MCF 10A (cell line): ENCODE measurements at regions not wholly inside any gene's neighbourhood (a gene's known extent, or its start where the extent isn't known, plus 50 kb on each side); places are given as distances from the start of the nearest gene placed in this dataset.
A peak's percentile ranks its signal among the peaks of the same experiment; 100 is the strongest.

Source experiments
- BruUV-seq: library from RNA; stranded (reverse); fragments of 400-500 nt; replicated peaks from 2 replicates; lab custom pipeline; 2021; lab: Mats Ljungman, UMichigan
- CTCF ChIA-PET: fragments of 300-600 bp; sonication (Branson Sonifier 250); formaldehyde crosslinking; extraction: SDS; loops from one replicate; lab custom pipeline; 2021; ENCODE audit warnings: antibody characterized with exemption, inconsistent platforms; lab: Yijun Ruan, JAX
- POLR2A ChIA-PET: fragments of 300-600, 350-650 bp; sonication (Branson Sonifier 250); formaldehyde crosslinking; extraction: SDS; loops from one replicate; lab custom pipeline; 2020; ENCODE audit warnings: antibody characterized with exemption, inconsistent platforms; lab: Yijun Ruan, JAX
- DNase-seq: peaks from one replicate; pipeline ENCODE4 v3.0.0-alpha.2; 2018; ENCODE audit not compliant: unreplicated experiment
- H3K27ac Mint-ChIP-seq: one replicate; pipeline ENCODE4 v1.8.0; 2022; ENCODE audit warnings: mild to moderate bottlenecking, low read depth, mixed read lengths; ENCODE audit not compliant: unreplicated experiment
- H3K27me3 Mint-ChIP-seq: one replicate; pipeline ENCODE4 v1.8.0; 2022; ENCODE audit warnings: mixed read lengths; ENCODE audit not compliant: insufficient read depth, unreplicated experiment
- H3K36me3 Mint-ChIP-seq: one replicate; pipeline ENCODE4 v1.8.0; 2022; ENCODE audit warnings: mild to moderate bottlenecking, moderate library complexity, mixed read lengths; ENCODE audit not compliant: insufficient read depth, unreplicated experiment
- H3K4me1 Mint-ChIP-seq: one replicate; pipeline ENCODE4 v1.8.0; 2022; ENCODE audit warnings: mixed read lengths; ENCODE audit not compliant: insufficient read depth, unreplicated experiment
- H3K4me3 Mint-ChIP-seq: one replicate; pipeline ENCODE4 v1.8.0; 2022; ENCODE audit warnings: mild to moderate bottlenecking, moderate library complexity, mixed read lengths; ENCODE audit not compliant: unreplicated experiment
- H3K9me3 Mint-ChIP-seq: one replicate; pipeline ENCODE4 v1.8.0; 2022; ENCODE audit warnings: mixed read lengths; ENCODE audit not compliant: unreplicated experiment
- CTCF ChIP-seq: fragments of 200-600 bp; IDR thresholded peaks from one replicate; pipeline ENCODE4 v1.8.0; 2022; ENCODE audit warnings: antibody characterized with exemption, mild to moderate bottlenecking; ENCODE audit not compliant: unreplicated experiment
- intact Hi-C: fragments of 100-400 bp; cut with micrococcal nuclease; formaldehyde crosslinking; loops from 2 replicates; pipeline ENCODE4 v1.14.1; 2022

- Mint-ChIP-seq H3K4me1 (no peaks in the 10 kb centered on the region), H3K27me3 (no peaks in the 10 kb centered on the region), H3K4me3 (no peak overlapping the region), H3K27ac (no peak overlapping the region), H3K9me3 (peaks cover 8% of the 10 kb centered on the region), H3K36me3 (no peaks in the 10 kb centered on the region)
- BruUV-seq = no TSS peak
- TF ChIP-seq CTCF = peak; percentile 82
- intact Hi-C loops = loop anchor here (1.0 to 10.0 kb wide), 5 partner anchors 131 to 494 kb away; no protein-coding TSS in a partner anchor
- DNase-seq = peak; percentile 70
- POLR2A ChIA-PET = interaction anchor here (0.6 to 1.9 kb wide), 10 partner anchors 9 to 753 kb away, joined by 3 to 8 read pairs (median 3); no protein-coding TSS in a partner anchor
- CTCF ChIA-PET = interaction anchor here (0.5 to 3.2 kb wide), 36 partner anchors 9 to 994 kb away, joined by 3 to 30 read pairs (median 3); partner anchors contain the start of gene PLXNA2
Observed at GRCh38 chr1:208997726-208998312, 585.7 kb upstream of the CAMK1G start.

GRCh38 chr1:209008586-209008985 is 574.9 kb upstream of the CAMK1G start:
- Mint-ChIP-seq H3K4me3 (no peak overlapping the region), H3K36me3 (no peaks in the 10 kb centered on the region), H3K9me3 (no peaks in the 10 kb centered on the region), H3K27ac (no peak overlapping the region), H3K4me1 (no peaks in the 10 kb centered on the region), H3K27me3 (no peaks in the 10 kb centered on the region)
- no peak for DNase-seq
- no TSS peak for BruUV-seq
- intact Hi-C loops = no loop called here
- no peak for TF ChIP-seq CTCF
- ChIA-PET CTCF (interaction anchor here (0.6 to 1.6 kb wide), 4 partner anchors 9 to 356 kb away, joined by 3 to 5 read pairs (median 5); no protein-coding TSS in a partner anchor), POLR2A (no interaction called here)

GRCh38 chr1:209010475-209011230 is 572.9 kb upstream of the CAMK1G start:
- Mint-ChIP-seq H3K27me3 (no peaks in the 10 kb centered on the region), H3K4me1 (no peaks in the 10 kb centered on the region), H3K9me3 (no peaks in the 10 kb centered on the region), H3K4me3 (no peak overlapping the region), H3K27ac (no peak overlapping the region), H3K36me3 (no peaks in the 10 kb centered on the region)
- intact Hi-C loops = no loop called here
- TF ChIP-seq CTCF = no peak
- no peak for DNase-seq
- CTCF ChIA-PET = interaction anchor here (0.6 to 1.1 kb wide), 5 partner anchors 13 to 341 kb away, joined by 3 read pairs; no protein-coding TSS in a partner anchor
- POLR2A ChIA-PET = interaction anchor here (0.6 to 1.2 kb wide), 2 partner anchors 8 to 1305 kb away, joined by 3 read pairs; no protein-coding TSS in a partner anchor
- BruUV-seq = no TSS peak
